SU-DHL-6 (cell line): ENCODE measurements at regions not wholly inside any gene's neighbourhood (a gene's known extent, or its start where the extent isn't known, plus 50 kb on each side); places are given as distances from the start of the nearest gene placed in this dataset.

Source experiments
- CTCF ChIP-seq: fragments of 200-600 bp; sonication (generic); IDR thresholded peaks from one replicate; pipeline ENCODE4 v1.5.1; 2017; ENCODE audit warnings: antibody characterized with exemption, mild to moderate bottlenecking, low read length, moderate library complexity; ENCODE audit not compliant: insufficient read depth, poor library complexity, severe bottlenecking
- EZH2phosphoT487 ChIP-seq: fragments of 200-600 bp; sonication (generic), shearing (Covaris generic); conservative IDR thresholded peaks from 2 replicates; pipeline ENCODE4 v1.6.1; 2018; ENCODE audit warnings: mild to moderate bottlenecking, antibody characterized with exemption, low read length, moderate library complexity, mixed read lengths

GRCh38 chr3:44015170-44015569 is 226.5 kb upstream of the TOPAZ1 start:
- TF ChIP-seq CTCF (no peak), EZH2phosphoT487 (no peak)
